ENCODE measurements at regions not wholly inside any gene's neighbourhood (a gene's known extent, or its start where the extent isn't known, plus 50 kb on each side); places are given as distances from the start of the nearest gene placed in this dataset.

GRCh38 chr6:137391061-137391814 is 103.0 kb downstream of the OLIG3 start:
- TF ChIP-seq CEBPB (IDR thresholded peaks at IDR 0.05; ENCODE audit: low read depth, low read length) (no peak), EP300 (IDR thresholded peaks at IDR 0.05; ENCODE audit: borderline replicate concordance in 1 of 2, low read depth in 2 of 2, low read length in 2 of 2) (no peak), ATF2 (IDR thresholded peaks at IDR 0.05; ENCODE audit: low read length) (no peak), CTCF (IDR thresholded peaks at IDR 0.05; ENCODE audit: control extremely low read depth in 1 of 3, insufficient read depth in 1 of 3, low read depth in 1 of 3, low read length in 3 of 3) (no peak), TAF1 (IDR thresholded peaks at IDR 0.05; ENCODE audit: low read depth, low read length) (no peak)

Measured in H1 (cell line).